ENCODE measurements at regions not wholly inside any gene's neighbourhood (a gene's known extent, or its start where the extent isn't known, plus 50 kb on each side); places are given as distances from the start of the nearest gene placed in this dataset.

GRCh38 chr4:42308247-42308646 lies 89.0 kb upstream of the SHISA3 start:
- H3K14ac ChIP-seq (ENCODE audit: low read length), result no peak overlapping the region
- no peak overlapping the region for H3K4me2 ChIP-seq (ENCODE audit: insufficient read depth, low read length, poor library complexity, severe bottlenecking)
- no peak overlapping the region for H4K91ac ChIP-seq (ENCODE audit: low read depth, low read length, poor library complexity)
- H3K4ac ChIP-seq (ENCODE audit: low read length), result no peak overlapping the region
- no peaks in the 10 kb centered on the region for H3K36me3 ChIP-seq (replicated peaks in 1 of 2; ENCODE audit: control insufficient read depth in 2 of 2, insufficient read depth in 2 of 2, low read length in 2 of 2)
- H3K4me3 ChIP-seq (ENCODE audit: low read length in 2 of 2), result no peak overlapping the region
- H2BK15ac ChIP-seq (ENCODE audit: low read length), result no peak overlapping the region
- H3K9ac ChIP-seq (ENCODE audit: low read depth, low read length, poor library complexity), result no peak overlapping the region
- no peak overlapping the region for H4K8ac ChIP-seq (ENCODE audit: low read depth, low read length)
- H3K9me3 ChIP-seq (replicated peaks in 1 of 2; ENCODE audit: control insufficient read depth in 2 of 2, insufficient read depth in 1 of 2, low read depth in 1 of 2, low read length in 2 of 2), result no peaks in the 10 kb centered on the region
- DNase-seq (ENCODE audit: low spot score), result no peak
- H2BK12ac ChIP-seq (ENCODE audit: low read length), result no peak overlapping the region
- no CpG with 5 or more reads among the region's 3 CpGs for WGBS, 2 donors (ENCODE audit: extremely low coverage in 2 of 2, insufficient read length in 2 of 2, insufficient replicate concordance in 1 of 2)
- H3K18ac ChIP-seq (ENCODE audit: low read length), result no peak overlapping the region
- H2AFZ ChIP-seq (ENCODE audit: low read length), result no peak overlapping the region
- no peak overlapping the region for H2BK120ac ChIP-seq (ENCODE audit: low read depth, low read length)
- H3K79me1 ChIP-seq (ENCODE audit: low read depth, low read length), result no peaks in the 10 kb centered on the region
- no peaks in the 10 kb centered on the region for H3K4me1 ChIP-seq (ENCODE audit: control insufficient read depth in 2 of 2, insufficient read depth in 1 of 2, low read depth in 1 of 2, low read length in 2 of 2)
- H3K23ac ChIP-seq (ENCODE audit: low read depth, low read length, poor library complexity), result no peak overlapping the region
- H3K27me3 ChIP-seq (ENCODE audit: control insufficient read depth in 3 of 3, insufficient read depth in 3 of 3, low read depth in 1 of 3, low read length in 3 of 3), result no peaks in the 10 kb centered on the region
- no peak overlapping the region for H2BK5ac ChIP-seq (ENCODE audit: low read length)
- no peak overlapping the region for H3K27ac ChIP-seq (replicated peaks; ENCODE audit: low read length)
- H2AK5ac ChIP-seq (ENCODE audit: low read depth, low read length), result no peak overlapping the region

- Histone ChIP-seq H4K91ac (ENCODE audit: low read depth, low read length, poor library complexity) (no peak overlapping the region), H3K23ac (ENCODE audit: low read depth, low read length, poor library complexity) (no peak overlapping the region), H2AFZ (ENCODE audit: low read length) (no peak overlapping the region), H3K14ac (ENCODE audit: low read length) (no peak overlapping the region), H3K9ac (ENCODE audit: low read depth, low read length, poor library complexity) (no peak overlapping the region), H3K79me1 (ENCODE audit: low read depth, low read length) (no peaks in the 10 kb centered on the region), H2BK120ac (ENCODE audit: low read depth, low read length) (no peak overlapping the region), H2BK12ac (ENCODE audit: low read length) (no peak overlapping the region), H3K18ac (ENCODE audit: low read length) (no peak overlapping the region), H2AK5ac (ENCODE audit: low read depth, low read length) (no peak overlapping the region), H4K8ac (ENCODE audit: low read depth, low read length) (no peak overlapping the region), H3K4me1 (ENCODE audit: control insufficient read depth in 2 of 2, insufficient read depth in 1 of 2, low read depth in 1 of 2, low read length in 2 of 2) (no peaks in the 10 kb centered on the region), H2BK15ac (ENCODE audit: low read length) (no peak overlapping the region), H3K4ac (ENCODE audit: low read length) (no peak overlapping the region), H3K9me3 (replicated peaks in 1 of 2; ENCODE audit: control insufficient read depth in 2 of 2, insufficient read depth in 1 of 2, low read depth in 1 of 2, low read length in 2 of 2) (no peaks in the 10 kb centered on the region), H3K27ac (replicated peaks; ENCODE audit: low read length) (no peak overlapping the region), H3K4me2 (ENCODE audit: insufficient read depth, low read length, poor library complexity, severe bottlenecking) (no peak overlapping the region), H3K4me3 (ENCODE audit: low read length in 2 of 2) (no peak overlapping the region), H2BK5ac (ENCODE audit: low read length) (no peak overlapping the region), H3K27me3 (ENCODE audit: control insufficient read depth in 3 of 3, insufficient read depth in 3 of 3, low read depth in 1 of 3, low read length in 3 of 3) (no peaks in the 10 kb centered on the region), H3K36me3 (replicated peaks in 1 of 2; ENCODE audit: control insufficient read depth in 2 of 2, insufficient read depth in 2 of 2, low read length in 2 of 2) (no peaks in the 10 kb centered on the region)
- no peak for DNase-seq (ENCODE audit: low spot score)
- WGBS, 2 donors (ENCODE audit: extremely low coverage in 2 of 2, insufficient read length in 2 of 2, insufficient replicate concordance in 1 of 2), result no CpG with 5 or more reads among the region's 9 CpGs
Measured at GRCh38 chr4:42309361-42310260, 87.7 kb upstream of the SHISA3 start.

- Histone ChIP-seq H3K4me3 (ENCODE audit: low read length in 2 of 2) (no peak overlapping the region), H2BK15ac (ENCODE audit: low read length) (no peak overlapping the region), H3K4me1 (ENCODE audit: control insufficient read depth in 2 of 2, insufficient read depth in 1 of 2, low read depth in 1 of 2, low read length in 2 of 2) (no peaks in the 10 kb centered on the region), H2BK12ac (ENCODE audit: low read length) (no peak overlapping the region), H3K79me1 (ENCODE audit: low read depth, low read length) (no peaks in the 10 kb centered on the region), H4K91ac (ENCODE audit: low read depth, low read length, poor library complexity) (no peak overlapping the region), H3K4me2 (ENCODE audit: insufficient read depth, low read length, poor library complexity, severe bottlenecking) (no peak overlapping the region), H3K36me3 (replicated peaks in 1 of 2; ENCODE audit: control insufficient read depth in 2 of 2, insufficient read depth in 2 of 2, low read length in 2 of 2) (no peaks in the 10 kb centered on the region), H3K9me3 (replicated peaks in 1 of 2; ENCODE audit: control insufficient read depth in 2 of 2, insufficient read depth in 1 of 2, low read depth in 1 of 2, low read length in 2 of 2) (no peaks in the 10 kb centered on the region), H4K8ac (ENCODE audit: low read depth, low read length) (no peak overlapping the region), H3K27ac (replicated peaks; ENCODE audit: low read length) (no peak overlapping the region), H2BK5ac (ENCODE audit: low read length) (no peak overlapping the region), H3K9ac (ENCODE audit: low read depth, low read length, poor library complexity) (no peak overlapping the region), H3K18ac (ENCODE audit: low read length) (no peak overlapping the region), H3K14ac (ENCODE audit: low read length) (no peak overlapping the region), H2BK120ac (ENCODE audit: low read depth, low read length) (no peak overlapping the region), H2AK5ac (ENCODE audit: low read depth, low read length) (no peak overlapping the region), H2AFZ (ENCODE audit: low read length) (no peak overlapping the region), H3K4ac (ENCODE audit: low read length) (no peak overlapping the region), H3K23ac (ENCODE audit: low read depth, low read length, poor library complexity) (no peak overlapping the region), H3K27me3 (ENCODE audit: control insufficient read depth in 3 of 3, insufficient read depth in 3 of 3, low read depth in 1 of 3, low read length in 3 of 3) (no peaks in the 10 kb centered on the region)
- no CpG with 5 or more reads among the region's 5 CpGs for WGBS, 2 donors (ENCODE audit: extremely low coverage in 2 of 2, insufficient read length in 2 of 2, insufficient replicate concordance in 1 of 2)
- no peak for DNase-seq (ENCODE audit: low spot score)
Measured at GRCh38 chr4:42310358-42310757, 86.9 kb upstream of the SHISA3 start.

GRCh38 chr4:42310806-42311205 lies 86.5 kb upstream of the SHISA3 start:
- no peak overlapping the region for H3K4ac ChIP-seq (ENCODE audit: low read length)
- no CpG with 5 or more reads among the region's 5 CpGs for WGBS, 2 donors (ENCODE audit: extremely low coverage in 2 of 2, insufficient read length in 2 of 2, insufficient replicate concordance in 1 of 2)

More at GRCh38 chr4:42310806-42311205, 86.5 kb upstream of the SHISA3 start:
- H3K9me3 ChIP-seq (replicated peaks in 1 of 2; ENCODE audit: control insufficient read depth in 2 of 2, insufficient read depth in 1 of 2, low read depth in 1 of 2, low read length in 2 of 2), result no peaks in the 10 kb centered on the region
- no peaks in the 10 kb centered on the region for H3K4me1 ChIP-seq (ENCODE audit: control insufficient read depth in 2 of 2, insufficient read depth in 1 of 2, low read depth in 1 of 2, low read length in 2 of 2)
- H3K14ac ChIP-seq (ENCODE audit: low read length), result no peak overlapping the region
- no peak overlapping the region for H2BK120ac ChIP-seq (ENCODE audit: low read depth, low read length)
- no peak overlapping the region for H2BK15ac ChIP-seq (ENCODE audit: low read length)
- no peak overlapping the region for H2AFZ ChIP-seq (ENCODE audit: low read length)
- no peak overlapping the region for H2BK5ac ChIP-seq (ENCODE audit: low read length)
- no peaks in the 10 kb centered on the region for H3K27me3 ChIP-seq (ENCODE audit: control insufficient read depth in 3 of 3, insufficient read depth in 3 of 3, low read depth in 1 of 3, low read length in 3 of 3)
- no peak overlapping the region for H3K23ac ChIP-seq (ENCODE audit: low read depth, low read length, poor library complexity)
- no peak overlapping the region for H2AK5ac ChIP-seq (ENCODE audit: low read depth, low read length)
- no peak overlapping the region for H2BK12ac ChIP-seq (ENCODE audit: low read length)
- H3K36me3 ChIP-seq (replicated peaks in 1 of 2; ENCODE audit: control insufficient read depth in 2 of 2, insufficient read depth in 2 of 2, low read length in 2 of 2), result no peaks in the 10 kb centered on the region
- no peak overlapping the region for H4K8ac ChIP-seq (ENCODE audit: low read depth, low read length)
- no peak overlapping the region for H3K4me3 ChIP-seq (ENCODE audit: low read length in 2 of 2)
- H3K4me2 ChIP-seq (ENCODE audit: insufficient read depth, low read length, poor library complexity, severe bottlenecking), result no peak overlapping the region
- no peaks in the 10 kb centered on the region for H3K79me1 ChIP-seq (ENCODE audit: low read depth, low read length)
- no peak overlapping the region for H3K27ac ChIP-seq (replicated peaks; ENCODE audit: low read length)
- DNase-seq (ENCODE audit: low spot score), result no peak
- no peak overlapping the region for H3K9ac ChIP-seq (ENCODE audit: low read depth, low read length, poor library complexity)
- H4K91ac ChIP-seq (ENCODE audit: low read depth, low read length, poor library complexity), result no peak overlapping the region
- H3K18ac ChIP-seq (ENCODE audit: low read length), result no peak overlapping the region
